ENCODE measurements at regions not wholly inside any gene's neighbourhood (a gene's known extent, or its start where the extent isn't known, plus 50 kb on each side); places are given as distances from the start of the nearest gene placed in this dataset.

GRCh38 chr5:2948875-2949274, 197.4 kb upstream of the IRX2 start:
- DNase-seq (ENCODE audit: low read depth, low spot score) (no peak), ATAC-seq (no peak)
- POLR2A ChIA-PET: no interaction called here
- no TSS peak for BruUV-seq (replicated peaks)
- Histone ChIP-seq H3K4me1 (ENCODE audit: control insufficient read depth, insufficient read depth, low read length) (no peaks in the 10 kb centered on the region), H3K9me3 (ENCODE audit: control insufficient read depth, insufficient read depth, low read depth, low read length) (no peaks in the 10 kb centered on the region), H3K36me3 (ENCODE audit: control insufficient read depth, insufficient read depth, low read length) (no peaks in the 10 kb centered on the region), H3K27me3 (ENCODE audit: control insufficient read depth, insufficient read depth, low read length) (no peaks in the 10 kb centered on the region), H3K27ac (ENCODE audit: low read length) (no peak overlapping the region), H3K4me3 (ENCODE audit: low read depth in 2 of 2, low read length in 2 of 2) (no peak overlapping the region)
- no peak for TF ChIP-seq REST (IDR thresholded peaks at IDR 0.05; ENCODE audit: insufficient read depth in 1 of 2, low read depth in 2 of 2, low read length in 1 of 2)
- no peak for TF ChIP-seq POLR2AphosphoS5 (IDR thresholded peaks at IDR 0.05; ENCODE audit: low read depth, low read length)
- TF ChIP-seq SIN3A (IDR thresholded peaks at IDR 0.05; ENCODE audit: borderline replicate concordance, insufficient read depth, low read depth, low read length): no peak
- no peak for TF ChIP-seq TCF7L2 (IDR thresholded peaks at IDR 0.05; ENCODE audit: low read depth, low read length)
- TF ChIP-seq, protein P1, sequence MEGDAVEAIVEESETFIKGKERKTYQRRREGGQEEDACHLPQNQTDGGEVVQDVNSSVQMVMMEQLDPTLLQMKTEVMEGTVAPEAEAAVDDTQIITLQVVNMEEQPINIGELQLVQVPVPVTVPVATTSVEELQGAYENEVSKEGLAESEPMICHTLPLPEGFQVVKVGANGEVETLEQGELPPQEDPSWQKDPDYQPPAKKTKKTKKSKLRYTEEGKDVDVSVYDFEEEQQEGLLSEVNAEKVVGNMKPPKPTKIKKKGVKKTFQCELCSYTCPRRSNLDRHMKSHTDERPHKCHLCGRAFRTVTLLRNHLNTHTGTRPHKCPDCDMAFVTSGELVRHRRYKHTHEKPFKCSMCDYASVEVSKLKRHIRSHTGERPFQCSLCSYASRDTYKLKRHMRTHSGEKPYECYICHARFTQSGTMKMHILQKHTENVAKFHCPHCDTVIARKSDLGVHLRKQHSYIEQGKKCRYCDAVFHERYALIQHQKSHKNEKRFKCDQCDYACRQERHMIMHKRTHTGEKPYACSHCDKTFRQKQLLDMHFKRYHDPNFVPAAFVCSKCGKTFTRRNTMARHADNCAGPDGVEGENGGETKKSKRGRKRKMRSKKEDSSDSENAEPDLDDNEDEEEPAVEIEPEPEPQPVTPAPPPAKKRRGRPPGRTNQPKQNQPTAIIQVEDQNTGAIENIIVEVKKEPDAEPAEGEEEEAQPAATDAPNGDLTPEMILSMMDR (IDR thresholded peaks at IDR 0.05): no peak
- CTCF ChIA-PET: no interaction called here
- in situ Hi-C loops (cut with HindIII; ENCODE audit: low pct_unique_long_range_greater_than_20kb, low sequenced_read_pairs) (no loop called here), intact Hi-C loops (cut with micrococcal nuclease; ENCODE audit: unreplicated experiment) (no loop called here)

DNA sequence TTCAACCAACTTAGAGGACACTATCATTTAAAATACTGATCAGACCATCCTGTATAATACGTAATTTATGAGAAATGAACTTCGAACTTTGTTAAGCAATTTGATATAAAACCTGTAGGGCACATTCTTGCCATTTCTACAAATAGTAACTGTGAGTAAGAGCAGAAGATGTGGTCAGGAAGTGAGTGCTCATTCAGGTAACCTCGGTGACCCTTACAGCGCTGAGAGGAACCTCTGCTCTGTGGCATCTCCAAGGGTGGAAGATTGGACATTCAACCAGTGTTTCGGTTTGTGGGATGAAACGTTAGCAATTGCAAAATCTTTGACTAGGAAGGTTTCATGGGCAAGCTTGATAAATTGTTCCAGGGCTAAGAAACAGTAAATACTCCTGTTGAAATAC, 194.8 kb upstream of the IRX2 start:
- no TSS peak for BruUV-seq (replicated peaks)
- Histone ChIP-seq H3K27ac (ENCODE audit: low read length) (no peak overlapping the region), H3K36me3 (ENCODE audit: control insufficient read depth, insufficient read depth, low read length) (no peaks in the 10 kb centered on the region), H3K4me1 (ENCODE audit: control insufficient read depth, insufficient read depth, low read length) (no peaks in the 10 kb centered on the region), H3K4me3 (ENCODE audit: low read depth in 2 of 2, low read length in 2 of 2) (no peak overlapping the region), H3K9me3 (ENCODE audit: control insufficient read depth, insufficient read depth, low read depth, low read length) (no peaks in the 10 kb centered on the region), H3K27me3 (ENCODE audit: control insufficient read depth, insufficient read depth, low read length) (no peaks in the 10 kb centered on the region)
- in situ Hi-C loops (cut with HindIII; ENCODE audit: low pct_unique_long_range_greater_than_20kb, low sequenced_read_pairs) (no loop called here), intact Hi-C loops (cut with micrococcal nuclease; ENCODE audit: unreplicated experiment) (no loop called here)
- no peak for DNase-seq (ENCODE audit: low read depth, low spot score)
- CTCF ChIA-PET: no interaction called here
- TF ChIP-seq, protein P1 (IDR thresholded peaks at IDR 0.05): no peak
- TF ChIP-seq POLR2AphosphoS5 (IDR thresholded peaks at IDR 0.05; ENCODE audit: low read depth, low read length) (no peak), TCF7L2 (IDR thresholded peaks at IDR 0.05; ENCODE audit: low read depth, low read length) (no peak), SIN3A (IDR thresholded peaks at IDR 0.05; ENCODE audit: borderline replicate concordance, insufficient read depth, low read depth, low read length) (no peak), REST (IDR thresholded peaks at IDR 0.05; ENCODE audit: insufficient read depth in 1 of 2, low read depth in 2 of 2, low read length in 1 of 2) (no peak)
- POLR2A ChIA-PET: no interaction called here
- no peak for ATAC-seq

Measured in Panc1 (cell line).